K562 (cell line): ENCODE measurements at regions not wholly inside any gene's neighbourhood (a gene's known extent, or its start where the extent isn't known, plus 50 kb on each side); places are given as distances from the start of the nearest gene placed in this dataset.

Experiments
- CREB1 ChIP-seq, 2 experiments: sonication (generic) in 1 of 2; formaldehyde crosslinking in 1 of 2; IDR thresholded peaks; 2 replicates each; pipeline versions ENCODE4 v1.6.1 to v1.8.0; 2012 to 2022; ENCODE audit warnings: inconsistent platforms in 1 of 2, mild to moderate bottlenecking in 1 of 2, missing genetic modification reagents in 1 of 2, moderate library complexity in 1 of 2
- ESRRA ChIP-seq: fragments of 450-650 bp; IDR thresholded peaks from 2 replicates; pipeline ENCODE4 v1.6.1; 2014; ENCODE audit warnings: low read depth, mild to moderate bottlenecking, moderate library complexity, borderline replicate concordance
- KHSRP ChIP-seq: fragments of 450-650 bp; IDR thresholded peaks from 2 replicates; pipeline ENCODE4 v1.6.1; 2017
- LEF1 ChIP-seq: fragments of 450-650 bp; IDR thresholded peaks from 2 replicates; pipeline ENCODE4 v1.6.1; 2016; ENCODE audit warnings: mild to moderate bottlenecking
- NR2F6 ChIP-seq: fragments of 450-650 bp; formaldehyde crosslinking; IDR thresholded peaks from 2 replicates; pipeline ENCODE4 v1.4.0; 2020; ENCODE audit warnings: mild to moderate bottlenecking
- OTX1 ChIP-seq: fragments of 450-650 bp; formaldehyde crosslinking; IDR thresholded peaks from 2 replicates; pipeline ENCODE4 v1.4.0; 2022; ENCODE audit warnings: mild to moderate bottlenecking
- PHF21A ChIP-seq: fragments of 450-650 bp; IDR thresholded peaks from 2 replicates; pipeline ENCODE4 v1.6.1; 2017; ENCODE audit warnings: low read depth, borderline replicate concordance
- RFX1 ChIP-seq: fragments of 450-650 bp; IDR thresholded peaks from 2 replicates; pipeline ENCODE4 v1.6.1; 2016; ENCODE audit warnings: mild to moderate bottlenecking, moderate library complexity
- SIN3B ChIP-seq: fragments of 450-650 bp; IDR thresholded peaks from 2 replicates; pipeline ENCODE4 v1.6.1; 2017; ENCODE audit warnings: low read depth, mild to moderate bottlenecking, moderate library complexity
- SRSF9 ChIP-seq: fragments of 200-400 bp; formaldehyde crosslinking; IDR thresholded peaks from 2 replicates; pipeline ENCODE4 v1.6.1; 2017; ENCODE audit warnings: low read depth, low read length, borderline replicate concordance
- TOE1 ChIP-seq, 2 experiments: fragments of 450-650 bp in 1 of 2; sonication (generic) in 1 of 2; formaldehyde crosslinking in 1 of 2; IDR thresholded peaks; 2 replicates each; pipeline versions ENCODE4 v1.7.1 to v1.8.0; 2016 to 2022; ENCODE audit warnings: borderline replicate concordance in 2 of 2, mild to moderate bottlenecking in 2 of 2, antibody characterized with exemption in 1 of 2, inconsistent platforms in 1 of 2, low read depth in 1 of 2, missing genetic modification reagents in 1 of 2, moderate library complexity in 1 of 2
- ZNF175 ChIP-seq: fragments of 200-800 bp; sonication (Bioruptor generic); IDR thresholded peaks from 2 replicates; pipeline ENCODE4 v1.6.1; 2016; ENCODE audit warnings: low read depth, mild to moderate bottlenecking, missing genetic modification characterization, missing compliant biosample characterization
- ZNF3 ChIP-seq: fragments of 250-450 bp; sonication (Bioruptor Pico); IDR thresholded peaks from 2 replicates; pipeline ENCODE4 v1.5.0; 2021; ENCODE audit warnings: mild to moderate bottlenecking, moderate library complexity
- ZNF324 ChIP-seq: fragments of 250-450 bp; sonication (Bioruptor Pico); IDR thresholded peaks from 2 replicates; pipeline ENCODE4 v1.4.0; 2020; ENCODE audit warnings: mild to moderate bottlenecking
- ZNF764 ChIP-seq: fragments of 250-450 bp; sonication (Bioruptor Pico); IDR thresholded peaks from 2 replicates; pipeline ENCODE4 v1.4.0; 2020; ENCODE audit warnings: low read depth, mild to moderate bottlenecking, moderate library complexity
- ZNF79 ChIP-seq: fragments of 250-450 bp; sonication (Bioruptor Pico); IDR thresholded peaks from 2 replicates; pipeline ENCODE4 v1.4.0; 2020; ENCODE audit warnings: low read depth, mild to moderate bottlenecking, moderate library complexity
- ZNF830 ChIP-seq: fragments of 250-450 bp; sonication (Bioruptor Pico); IDR thresholded peaks from 2 replicates; pipeline ENCODE4 v1.5.0; 2021; ENCODE audit warnings: mild to moderate bottlenecking
- ZSCAN32 ChIP-seq: fragments of 450-650 bp; formaldehyde crosslinking; IDR thresholded peaks from 2 replicates; pipeline ENCODE4 v1.4.0; 2020; ENCODE audit warnings: mild to moderate bottlenecking, moderate library complexity
- TF ChIP-seq, protein P1 (sequence below): sonication (generic); formaldehyde crosslinking; IDR thresholded peaks from 2 replicates; pipeline ENCODE4 v1.9.0; 2022; ENCODE audit warnings: mild to moderate bottlenecking, missing genetic modification reagents
- TF ChIP-seq, protein P2 (sequence below): fragments of 450-650 bp; IDR thresholded peaks from one replicate; pipeline ENCODE4 v1.6.1; 2018; ENCODE audit warnings: mild to moderate bottlenecking, moderate library complexity; ENCODE audit not compliant: partially characterized antibody
- TF ChIP-seq, protein P3 (sequence below): fragments of 450-650 bp; IDR thresholded peaks from 2 replicates; pipeline ENCODE4 v1.6.1; 2014; ENCODE audit warnings: low read depth, mild to moderate bottlenecking, moderate library complexity, borderline replicate concordance
- TF ChIP-seq, protein P4 (sequence below): sonication (generic); formaldehyde crosslinking; IDR thresholded peaks from 2 replicates; pipeline ENCODE4 v1.9.0; 2022; ENCODE audit warnings: mild to moderate bottlenecking, missing genetic modification reagents
- TF ChIP-seq, protein P5 (sequence below), 3 experiments: IDR thresholded peaks in 2 of 3; conservative IDR thresholded peaks in 1 of 3; 2 replicates each; pipeline ENCODE4 v1.5.1; 2011 to 2012; ENCODE audit warnings: low read length in 3 of 3, mild to moderate bottlenecking in 3 of 3, control low read depth in 2 of 3, improper control_type of control experiment in 1 of 3, inconsistent platforms in 1 of 3, low read depth in 1 of 3, mixed read lengths in 1 of 3, moderate library complexity in 1 of 3; ENCODE audit not compliant: insufficient read depth in 2 of 3

DNA sequence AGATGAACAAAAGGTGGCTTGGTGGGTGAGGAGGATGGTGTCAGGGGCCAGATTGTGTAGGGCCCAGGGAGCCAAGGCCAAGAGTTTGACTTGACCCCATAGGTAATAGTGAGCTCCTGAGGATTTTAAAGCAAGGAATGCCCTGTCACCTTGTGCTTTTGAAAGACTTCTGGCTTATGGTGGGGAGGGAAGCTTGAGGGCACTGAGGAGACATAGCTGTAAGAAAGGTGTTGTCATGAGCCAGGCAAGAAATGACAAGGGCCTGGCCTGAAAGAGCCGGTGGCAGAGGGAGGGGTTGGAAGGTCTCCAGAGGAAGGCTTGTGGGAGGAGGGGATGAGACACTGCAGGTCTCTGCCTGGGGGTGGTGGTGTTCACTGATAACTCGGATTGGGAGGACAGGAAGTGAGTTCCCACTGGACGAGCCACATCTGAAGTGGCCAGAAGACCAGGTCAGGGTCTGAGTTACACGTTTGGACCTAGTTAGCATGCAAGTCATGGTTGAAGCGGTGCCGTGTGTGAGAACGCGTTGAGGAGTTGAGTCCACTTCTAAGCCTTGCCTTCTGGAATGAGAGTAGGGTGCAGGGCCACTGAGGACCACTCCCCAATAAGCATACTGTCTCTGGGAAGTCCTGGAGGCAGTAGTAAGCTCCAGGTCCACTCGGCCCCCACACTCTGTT lies 64.3 kb downstream of the TET3 start (continued):
- peak; percentile 64 for TF ChIP-seq OTX1 (CRISPR knock-in tag)
- peak; percentile 88; the same call in 1 of the 2 replicates for TF ChIP-seq LEF1
- no peak for TF ChIP-seq ESRRA
- no peak for TF ChIP-seq ZNF175 (CRISPR knock-in tag)
- TF ChIP-seq, protein P1, sequence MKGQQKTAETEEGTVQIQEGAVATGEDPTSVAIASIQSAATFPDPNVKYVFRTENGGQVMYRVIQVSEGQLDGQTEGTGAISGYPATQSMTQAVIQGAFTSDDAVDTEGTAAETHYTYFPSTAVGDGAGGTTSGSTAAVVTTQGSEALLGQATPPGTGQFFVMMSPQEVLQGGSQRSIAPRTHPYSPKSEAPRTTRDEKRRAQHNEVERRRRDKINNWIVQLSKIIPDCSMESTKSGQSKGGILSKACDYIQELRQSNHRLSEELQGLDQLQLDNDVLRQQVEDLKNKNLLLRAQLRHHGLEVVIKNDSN (CRISPR knock-in tag) = no peak
- peak; percentile 76 for TF ChIP-seq TOE1 (IDR thresholded peaks at IDR 0.05; ENCODE audit: borderline replicate concordance)
- no peak for TF ChIP-seq TOE1 (CRISPR knock-in tag; IDR thresholded peaks at IDR 0.05; ENCODE audit: borderline replicate concordance, low read depth)
- TF ChIP-seq ZNF324 (CRISPR knock-in tag) = no peak
- no peak for TF ChIP-seq KHSRP
- TF ChIP-seq ZNF830 (CRISPR knock-in tag) = peak; percentile 59; the same call in 1 of the 2 replicates
- no peak for TF ChIP-seq ZNF764 (CRISPR knock-in tag)
- TF ChIP-seq, protein P2, sequence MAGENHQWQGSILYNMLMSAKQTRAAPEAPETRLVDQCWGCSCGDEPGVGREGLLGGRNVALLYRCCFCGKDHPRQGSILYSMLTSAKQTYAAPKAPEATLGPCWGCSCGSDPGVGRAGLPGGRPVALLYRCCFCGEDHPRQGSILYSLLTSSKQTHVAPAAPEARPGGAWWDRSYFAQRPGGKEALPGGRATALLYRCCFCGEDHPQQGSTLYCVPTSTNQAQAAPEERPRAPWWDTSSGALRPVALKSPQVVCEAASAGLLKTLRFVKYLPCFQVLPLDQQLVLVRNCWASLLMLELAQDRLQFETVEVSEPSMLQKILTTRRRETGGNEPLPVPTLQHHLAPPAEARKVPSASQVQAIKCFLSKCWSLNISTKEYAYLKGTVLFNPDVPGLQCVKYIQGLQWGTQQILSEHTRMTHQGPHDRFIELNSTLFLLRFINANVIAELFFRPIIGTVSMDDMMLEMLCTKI = no peak
- TF ChIP-seq RFX1 = no peak
- TF ChIP-seq, protein P3, sequence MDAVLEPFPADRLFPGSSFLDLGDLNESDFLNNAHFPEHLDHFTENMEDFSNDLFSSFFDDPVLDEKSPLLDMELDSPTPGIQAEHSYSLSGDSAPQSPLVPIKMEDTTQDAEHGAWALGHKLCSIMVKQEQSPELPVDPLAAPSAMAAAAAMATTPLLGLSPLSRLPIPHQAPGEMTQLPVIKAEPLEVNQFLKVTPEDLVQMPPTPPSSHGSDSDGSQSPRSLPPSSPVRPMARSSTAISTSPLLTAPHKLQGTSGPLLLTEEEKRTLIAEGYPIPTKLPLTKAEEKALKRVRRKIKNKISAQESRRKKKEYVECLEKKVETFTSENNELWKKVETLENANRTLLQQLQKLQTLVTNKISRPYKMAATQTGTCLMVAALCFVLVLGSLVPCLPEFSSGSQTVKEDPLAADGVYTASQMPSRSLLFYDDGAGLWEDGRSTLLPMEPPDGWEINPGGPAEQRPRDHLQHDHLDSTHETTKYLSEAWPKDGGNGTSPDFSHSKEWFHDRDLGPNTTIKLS = 0 out of 2 replicates have a peak, but pooled peaks have one; percentile 47
- TF ChIP-seq NR2F6 (CRISPR knock-in tag) = no peak
- no peak for TF ChIP-seq ZSCAN32 (CRISPR knock-in tag)
- TF ChIP-seq, protein P4, sequence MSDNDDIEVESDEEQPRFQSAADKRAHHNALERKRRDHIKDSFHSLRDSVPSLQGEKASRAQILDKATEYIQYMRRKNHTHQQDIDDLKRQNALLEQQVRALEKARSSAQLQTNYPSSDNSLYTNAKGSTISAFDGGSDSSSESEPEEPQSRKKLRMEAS (CRISPR knock-in tag) = no peak
- TF ChIP-seq, protein P5, sequence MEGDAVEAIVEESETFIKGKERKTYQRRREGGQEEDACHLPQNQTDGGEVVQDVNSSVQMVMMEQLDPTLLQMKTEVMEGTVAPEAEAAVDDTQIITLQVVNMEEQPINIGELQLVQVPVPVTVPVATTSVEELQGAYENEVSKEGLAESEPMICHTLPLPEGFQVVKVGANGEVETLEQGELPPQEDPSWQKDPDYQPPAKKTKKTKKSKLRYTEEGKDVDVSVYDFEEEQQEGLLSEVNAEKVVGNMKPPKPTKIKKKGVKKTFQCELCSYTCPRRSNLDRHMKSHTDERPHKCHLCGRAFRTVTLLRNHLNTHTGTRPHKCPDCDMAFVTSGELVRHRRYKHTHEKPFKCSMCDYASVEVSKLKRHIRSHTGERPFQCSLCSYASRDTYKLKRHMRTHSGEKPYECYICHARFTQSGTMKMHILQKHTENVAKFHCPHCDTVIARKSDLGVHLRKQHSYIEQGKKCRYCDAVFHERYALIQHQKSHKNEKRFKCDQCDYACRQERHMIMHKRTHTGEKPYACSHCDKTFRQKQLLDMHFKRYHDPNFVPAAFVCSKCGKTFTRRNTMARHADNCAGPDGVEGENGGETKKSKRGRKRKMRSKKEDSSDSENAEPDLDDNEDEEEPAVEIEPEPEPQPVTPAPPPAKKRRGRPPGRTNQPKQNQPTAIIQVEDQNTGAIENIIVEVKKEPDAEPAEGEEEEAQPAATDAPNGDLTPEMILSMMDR (IDR thresholded peaks at IDR 0.05 in 2 of 3, conservative IDR thresholded peaks at IDR 0.05 in 1 of 3; ENCODE audit: insufficient read depth in 2 of 3, low read depth in 1 of 3, low read length in 3 of 3) = peak in 2 of 3 experiments; percentile 35 to 42; a peak in 5 of 6 replicates
- no peak for TF ChIP-seq ZNF79 (CRISPR knock-in tag)
- no peak for TF ChIP-seq SIN3B
- TF ChIP-seq ZNF3 (CRISPR knock-in tag) = no peak
- TF ChIP-seq PHF21A = no peak
- TF ChIP-seq CREB1 (IDR thresholded peaks at IDR 0.05) = no peak; the same call in 1 of the 2 replicates
- no peak for TF ChIP-seq CREB1 (CRISPR knock-in tag; IDR thresholded peaks at IDR 0.05)
- no peak for TF ChIP-seq SRSF9
